Uterus (tissue), 2 donors: ENCODE measurements at regions not wholly inside any gene's neighbourhood (a gene's known extent, or its start where the extent isn't known, plus 50 kb on each side); places are given as distances from the start of the nearest gene placed in this dataset.

ENCODE experiments used
- CTCF ChIP-seq, 4 experiments: fragments of 200-600 bp in 2 of 4; fragments of 450-650 bp in 2 of 4; sonication (generic) in 2 of 4; IDR thresholded peaks; one replicate each; pipeline ENCODE4 v1.5.1; 2016 to 2019; ENCODE audit warnings: antibody characterized with exemption in 4 of 4, mild to moderate bottlenecking in 2 of 4, moderate library complexity in 1 of 4
- POLR2A ChIP-seq, 2 donors: fragments of 450-650 bp; IDR thresholded peaks; one replicate each; pipeline ENCODE4 v1.6.1; 2016; ENCODE audit warnings: antibody characterized with exemption in 2 of 2, mild to moderate bottlenecking in 1 of 2, moderate library complexity in 1 of 2

- TF ChIP-seq CTCF (IDR thresholded peaks at IDR 0.05) (no peak), POLR2A (IDR thresholded peaks at IDR 0.05) (no peak)
Observed at GRCh38 chr2:67540962-67541361, 143.8 kb downstream of the ETAA1 start.
